ENCODE measurements at regions not wholly inside any gene's neighbourhood (a gene's known extent, or its start where the extent isn't known, plus 50 kb on each side); places are given as distances from the start of the nearest gene placed in this dataset.

DNA sequence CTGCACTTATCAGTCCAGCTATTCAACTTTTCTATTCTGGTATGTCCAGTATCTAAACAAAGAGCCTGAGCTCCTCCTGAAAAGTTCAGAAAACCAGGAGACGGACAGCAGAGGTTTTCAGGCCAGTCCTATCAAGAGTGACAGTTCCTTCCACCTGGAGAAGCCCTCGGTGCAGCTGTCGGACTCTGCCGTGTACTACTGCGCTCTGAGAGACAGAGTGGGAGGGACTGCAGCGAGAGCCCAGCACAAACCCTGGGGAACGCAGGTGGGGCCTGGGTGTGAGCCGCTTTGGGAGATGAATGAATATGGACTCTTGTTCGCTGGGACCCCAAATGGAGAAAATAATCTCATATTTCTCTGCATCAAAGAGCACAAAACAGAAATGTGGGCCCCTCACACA lies 329.8 kb upstream of the OR4E1 start:
- H3K4me3 ChIP-seq (ENCODE audit: low read depth, low read length) = no peak overlapping the region
- no peak for DNase-seq (ENCODE audit: low read depth)
- TF ChIP-seq CTCF (IDR thresholded peaks at IDR 0.05; ENCODE audit: control insufficient read depth, extremely low read depth, insufficient read depth) = no peak

DNA sequence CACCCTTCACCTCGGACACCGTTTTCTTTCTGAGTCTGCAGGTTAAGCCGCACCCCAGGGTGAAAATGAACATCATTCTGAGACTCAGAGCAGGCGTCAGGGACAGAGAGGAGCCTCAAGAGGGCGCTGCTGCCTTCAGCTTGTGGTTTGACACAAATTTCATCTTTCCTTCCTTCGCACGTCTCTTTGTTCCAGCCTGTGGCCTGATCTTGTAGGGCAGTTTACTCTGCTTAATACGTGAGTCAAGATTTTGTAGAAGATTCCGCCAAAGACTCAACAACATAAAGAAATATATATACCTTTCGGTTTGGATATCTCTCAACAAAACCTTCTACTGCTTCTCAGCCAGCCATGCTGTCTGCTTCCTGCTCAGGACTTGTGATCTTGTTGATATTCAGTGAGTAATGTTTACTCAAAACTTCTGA lies 329.3 kb upstream of the OR4E1 start:
- no peak overlapping the region for H3K4me3 ChIP-seq (ENCODE audit: low read depth, low read length)
- TF ChIP-seq CTCF (IDR thresholded peaks at IDR 0.05; ENCODE audit: control insufficient read depth, extremely low read depth, insufficient read depth) = peak; percentile 65
- DNase-seq (ENCODE audit: low read depth) = no peak

- no peak for TF ChIP-seq CTCF (IDR thresholded peaks at IDR 0.05; ENCODE audit: control insufficient read depth, extremely low read depth, insufficient read depth)
- DNase-seq (ENCODE audit: low read depth) = no peak
- H3K4me3 ChIP-seq (ENCODE audit: low read depth, low read length) = no peak overlapping the region
These were observed 325.8 kb upstream of the OR4E1 start for GRCh38 chr14:21999402-21999801.

GRCh38 chr14:21997300-21997699 lies 323.7 kb upstream of the OR4E1 start:
- no peak for DNase-seq (ENCODE audit: low read depth)
- H3K4me3 ChIP-seq (ENCODE audit: low read depth, low read length) = no peak overlapping the region
- TF ChIP-seq CTCF (IDR thresholded peaks at IDR 0.05; ENCODE audit: control insufficient read depth, extremely low read depth, insufficient read depth) = peak; percentile 82

DNA sequence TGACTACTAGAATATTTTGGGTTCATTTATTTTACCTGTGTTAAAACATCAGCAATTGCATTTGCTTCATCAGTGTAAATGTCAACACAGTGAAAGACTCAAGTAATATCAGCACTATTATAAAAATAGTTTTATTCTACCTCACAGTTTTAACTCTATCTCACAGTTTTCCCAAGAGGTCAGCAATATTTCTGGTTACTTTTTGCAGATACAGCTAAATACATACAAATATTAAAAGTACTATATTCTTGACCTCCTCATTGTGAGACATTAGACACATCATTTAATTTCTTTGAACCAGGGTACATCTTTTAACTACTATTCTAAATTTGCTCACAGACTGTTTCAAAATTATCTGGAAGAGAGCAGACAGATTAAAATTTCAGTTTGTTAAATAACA lies 321.7 kb upstream of the OR4E1 start:
- no peak for TF ChIP-seq CTCF (IDR thresholded peaks at IDR 0.05; ENCODE audit: control insufficient read depth, extremely low read depth, insufficient read depth)
- no peak overlapping the region for H3K4me3 ChIP-seq (ENCODE audit: low read depth, low read length)
- no peak for DNase-seq (ENCODE audit: low read depth)

GRCh38 chr14:21993837-21994236 lies 320.2 kb upstream of the OR4E1 start:
- no peak overlapping the region for H3K4me3 ChIP-seq (ENCODE audit: low read depth, low read length)
- TF ChIP-seq CTCF (IDR thresholded peaks at IDR 0.05; ENCODE audit: control insufficient read depth, extremely low read depth, insufficient read depth) = no peak
- DNase-seq (ENCODE audit: low read depth) = no peak

GRCh38 chr14:21993070-21993469 lies 319.5 kb upstream of the OR4E1 start:
- no peak for TF ChIP-seq CTCF (IDR thresholded peaks at IDR 0.05; ENCODE audit: control insufficient read depth, extremely low read depth, insufficient read depth)
- DNase-seq (ENCODE audit: low read depth) = no peak
- H3K4me3 ChIP-seq (ENCODE audit: low read depth, low read length) = no peak overlapping the region

Measured in LNCaP clone FGC (cell line).